GM23338 (cell line): ENCODE measurements at regions not wholly inside any gene's neighbourhood (a gene's known extent, or its start where the extent isn't known, plus 50 kb on each side); places are given as distances from the start of the nearest gene placed in this dataset.

Experiments
- ATAC-seq: fragments of 200-7000 bp; cut with Tn5 transposase; 3 replicates; pipeline ENCODE4 v1.9.1; 2020
- DNase-seq: peaks from one replicate; pipeline ENCODE4 v3.0.0-alpha.2; 2015; ENCODE audit warnings: low spot score
- H2AFZ ChIP-seq: fragments of 200-600 bp; sonication (generic); 2 replicates; pipeline ENCODE4 v1.8.0; 2016; ENCODE audit warnings: antibody characterized with exemption, mild to moderate bottlenecking, moderate library complexity
- H3F3A ChIP-seq: fragments of 200-600 bp; sonication (generic); replicated peaks from 2 replicates; pipeline ENCODE4 v1.8.0; 2017; ENCODE audit warnings: antibody characterized with exemption, mixed run types, low read depth
- H3K27ac ChIP-seq: fragments of 200-600 bp; sonication (generic); 2 replicates; pipeline ENCODE4 v1.6.1; 2016; ENCODE audit warnings: low read depth
- H3K27me3 ChIP-seq: fragments of 200-600 bp; sonication (generic); 2 replicates; pipeline ENCODE4 v1.8.0; 2016; ENCODE audit warnings: mild to moderate bottlenecking, mixed run types, moderate library complexity; ENCODE audit not compliant: insufficient read depth
- H3K36me3 ChIP-seq: fragments of 200-600 bp; sonication (generic); 2 replicates; pipeline ENCODE4 v1.8.0; 2016; ENCODE audit warnings: mild to moderate bottlenecking; ENCODE audit not compliant: insufficient read depth
- H3K4me1 ChIP-seq: fragments of 200-600 bp; sonication (generic); 2 replicates; pipeline ENCODE4 v1.8.0; 2016; ENCODE audit warnings: mild to moderate bottlenecking, moderate library complexity; ENCODE audit not compliant: insufficient read depth
- H3K4me2 ChIP-seq: fragments of 200-600 bp; sonication (generic); 2 replicates; pipeline ENCODE4 v1.7.1; 2017; ENCODE audit warnings: mixed run types
- H3K4me3 ChIP-seq: fragments of 200-600 bp; sonication (generic); 2 replicates; pipeline ENCODE4 v1.6.1; 2016; ENCODE audit warnings: mixed run types
- H3K79me2 ChIP-seq: fragments of 200-600 bp; sonication (generic); replicated peaks from 2 replicates; pipeline ENCODE4 v1.8.0; 2017; ENCODE audit warnings: mild to moderate bottlenecking; ENCODE audit not compliant: insufficient read depth
- H3K9me2 ChIP-seq: fragments of 200-600 bp; sonication (generic); 2 replicates; pipeline ENCODE4 v1.8.0; 2017; ENCODE audit not compliant: insufficient read depth
- H4K20me1 ChIP-seq: fragments of 200-600 bp; sonication (generic); replicated peaks from 2 replicates; pipeline ENCODE4 v1.8.0; 2017; ENCODE audit warnings: mild to moderate bottlenecking; ENCODE audit not compliant: insufficient read depth
- H3K27ac Mint-ChIP-seq: 2 replicates; pipeline ENCODE4 v1.8.0; 2020; ENCODE audit warnings: inconsistent platforms, mild to moderate bottlenecking, moderate library complexity, mixed read lengths
- H3K27me3 Mint-ChIP-seq: 3 replicates; pipeline ENCODE4 v1.8.0; 2022; ENCODE audit warnings: low read depth, mild to moderate bottlenecking, moderate library complexity, mixed read lengths, inconsistent platforms; ENCODE audit not compliant: insufficient read depth, poor library complexity
- H3K36me3 Mint-ChIP-seq: 3 replicates; pipeline ENCODE4 v1.8.0; 2021; ENCODE audit warnings: low read depth, mild to moderate bottlenecking, inconsistent platforms, moderate library complexity, mixed read lengths
- H3K4me1 Mint-ChIP-seq: 3 replicates; pipeline ENCODE4 v1.8.0; 2020; ENCODE audit warnings: mild to moderate bottlenecking, inconsistent platforms, mixed read lengths
- H3K4me3 Mint-ChIP-seq: 3 replicates; pipeline ENCODE4 v1.8.0; 2021; ENCODE audit warnings: moderate library complexity, mild to moderate bottlenecking, inconsistent platforms, mixed read lengths
- H3K9me3 Mint-ChIP-seq: 3 replicates; pipeline ENCODE4 v1.8.0; 2020; ENCODE audit warnings: moderate library complexity, mild to moderate bottlenecking, inconsistent platforms, mixed read lengths
- CREB1 ChIP-seq: fragments of 250-450 bp; sonication (Bioruptor Pico); IDR thresholded peaks from 2 replicates; pipeline ENCODE4 v1.5.0; 2020; ENCODE audit warnings: low read depth, mild to moderate bottlenecking, moderate library complexity
- CTCF ChIP-seq, 2 experiments: fragments of 200-600 bp in 1 of 2; sonication (generic) in 1 of 2; conservative IDR thresholded peaks; 2 replicates each; pipeline versions ENCODE4 v1.5.1 to v1.6.1; 2016 to 2017; ENCODE audit warnings: antibody characterized with exemption in 2 of 2, low read depth in 2 of 2, mild to moderate bottlenecking in 2 of 2, moderate library complexity in 1 of 2
- ETS1 ChIP-seq: IDR thresholded peaks from 2 replicates; pipeline ENCODE4 v1.6.1; 2016; ENCODE audit warnings: antibody characterized with exemption
- EZH2 ChIP-seq: fragments of 200-600 bp; sonication (generic); IDR thresholded peaks from one replicate; pipeline ENCODE4 v1.8.0; 2017; ENCODE audit warnings: antibody characterized with exemption, mild to moderate bottlenecking, low read depth; ENCODE audit not compliant: unreplicated experiment
- EZH2phosphoT487 ChIP-seq: fragments of 200-600 bp; sonication (generic); IDR thresholded peaks from one replicate; pipeline ENCODE4 v1.8.1; 2018; ENCODE audit warnings: antibody characterized with exemption; ENCODE audit not compliant: unreplicated experiment
- JUNB ChIP-seq: IDR thresholded peaks from one replicate; pipeline ENCODE4 v1.6.1; 2016; ENCODE audit warnings: antibody characterized with exemption; ENCODE audit not compliant: unreplicated experiment
- NANOG ChIP-seq: IDR thresholded peaks from 2 replicates; pipeline ENCODE4 v1.6.1; 2016; ENCODE audit warnings: antibody characterized with exemption, borderline replicate concordance
- POLR2AphosphoS5 ChIP-seq: IDR thresholded peaks from 2 replicates; pipeline ENCODE4 v1.6.1; 2016; ENCODE audit warnings: antibody characterized with exemption, low read depth
- REST ChIP-seq: IDR thresholded peaks from one replicate; pipeline ENCODE4 v1.6.1; 2018; ENCODE audit warnings: antibody characterized with exemption; ENCODE audit not compliant: unreplicated experiment
- STAT1 ChIP-seq: IDR thresholded peaks from one replicate; pipeline ENCODE4 v1.6.1; 2016; ENCODE audit warnings: antibody characterized with exemption; ENCODE audit not compliant: unreplicated experiment
- ZNF114 ChIP-seq: fragments of 250-450 bp; sonication (Bioruptor Pico); IDR thresholded peaks from 2 replicates; pipeline ENCODE4 v1.5.0; 2020; ENCODE audit warnings: mild to moderate bottlenecking, moderate library complexity
- ZNF331 ChIP-seq: fragments of 250-450 bp; sonication (Bioruptor Pico); IDR thresholded peaks from 2 replicates; pipeline ENCODE4 v1.5.0; 2020; ENCODE audit warnings: low read depth, mild to moderate bottlenecking, moderate library complexity

GRCh38 chr10:129140921-129141885 is 325.8 kb upstream of the MGMT start:
- no peaks in the 10 kb centered on the region for H3K9me3 Mint-ChIP-seq
- H3K27ac Mint-ChIP-seq = no peak overlapping the region
- no peak overlapping the region for H2AFZ ChIP-seq
- no peaks in the 10 kb centered on the region for H3K79me2 ChIP-seq
- no peak for TF ChIP-seq EZH2phosphoT487
- no peak for TF ChIP-seq CTCF (conservative IDR thresholded peaks at IDR 0.05; ENCODE audit: low read depth in 2 of 2)
- TF ChIP-seq ZNF114 (CRISPR knock-in tag) = no peak
- no peak for TF ChIP-seq REST
- H3K27ac ChIP-seq = no peak overlapping the region
- ATAC-seq (no peak), DNase-seq (no peak)
- H3K4me2 ChIP-seq = no peak overlapping the region
- no peaks in the 10 kb centered on the region for H3F3A ChIP-seq
- no peak overlapping the region for H3K4me3 ChIP-seq
- no peak overlapping the region for H3K4me3 Mint-ChIP-seq
- H3K9me2 ChIP-seq = no peaks in the 10 kb centered on the region
- H3K4me1 Mint-ChIP-seq = peaks cover 37% of the 10 kb centered on the region
- no peaks in the 10 kb centered on the region for H3K36me3 Mint-ChIP-seq
- H4K20me1 ChIP-seq = no peaks in the 10 kb centered on the region
- no peaks in the 10 kb centered on the region for H3K27me3 ChIP-seq
- peaks cover 28% of the 10 kb centered on the region; the same call in 1 of the 2 replicates for H3K4me1 ChIP-seq
- no peaks in the 10 kb centered on the region for H3K36me3 ChIP-seq
- H3K27me3 Mint-ChIP-seq = peaks cover 4% of the 10 kb centered on the region

GRCh38 chr10:129151281-129151680 is 315.8 kb upstream of the MGMT start:
- Histone ChIP-seq H3K9me2 (peaks cover 12% of the 10 kb centered on the region), H3K4me3 (no peak overlapping the region), H3K4me2 (no peak overlapping the region), H3K36me3 (no peaks in the 10 kb centered on the region), H3K27ac (no peak overlapping the region), H3K79me2 (no peaks in the 10 kb centered on the region), H4K20me1 (no peaks in the 10 kb centered on the region), H3K27me3 (no peaks in the 10 kb centered on the region), H2AFZ (no peak overlapping the region), H3K4me1 (no peaks in the 10 kb centered on the region), H3F3A (no peaks in the 10 kb centered on the region)
- peaks cover 12% of the 10 kb centered on the region for H3K9me3 Mint-ChIP-seq
- H3K4me3 Mint-ChIP-seq = no peak overlapping the region
- ATAC-seq (no peak), DNase-seq (no peak)
- no peak overlapping the region for H3K27ac Mint-ChIP-seq
- H3K36me3 Mint-ChIP-seq = peaks cover 3% of the 10 kb centered on the region; the same call in 1 of the 3 replicates
- H3K27me3 Mint-ChIP-seq = peaks cover 3% of the 10 kb centered on the region
- H3K4me1 Mint-ChIP-seq = no peaks in the 10 kb centered on the region; the same call in 2 of the 3 replicates
- TF ChIP-seq POLR2AphosphoS5 (no peak), EZH2 (no peak), EZH2phosphoT487 (no peak), CREB1 (CRISPR knock-in tag) (no peak), ETS1 (no peak), JUNB (no peak), REST (no peak), NANOG (no peak), STAT1 (no peak), ZNF331 (CRISPR knock-in tag) (no peak), ZNF114 (CRISPR knock-in tag) (no peak)
